K562 (cell line): ENCODE measurements at regions not wholly inside any gene's neighbourhood (a gene's known extent, or its start where the extent isn't known, plus 50 kb on each side); places are given as distances from the start of the nearest gene placed in this dataset.

Source experiments
- ATAC-seq: fragments of 200-7000 bp; cut with Tn5 transposase; 3 replicates; pipeline ENCODE4 v1.9.1; 2020; ENCODE audit warnings: moderate library complexity
- BruUV-seq: library from RNA; stranded (reverse); fragments of 400-500 nt; replicated peaks from 2 replicates; lab custom pipeline; 2021; lab: Mats Ljungman, UMichigan
- CTCF ChIA-PET: fragments of 300-600 bp; formaldehyde crosslinking; extraction: SDS; loops from one replicate; lab custom pipeline; 2021; ENCODE audit warnings: low intra/inter-chr PET ratio; lab: Yijun Ruan, JAX
- POLR2A ChIA-PET: fragments of 300-600, 350-650 bp; sonication (Branson Sonifier 250); formaldehyde crosslinking; extraction: SDS; loops from one replicate; lab custom pipeline; 2021; ENCODE audit warnings: antibody characterized with exemption, inconsistent platforms; lab: Yijun Ruan, JAX
- DNase-seq, 4 experiments: peaks; one replicate each; pipeline versions ENCODE4 v3.0.0 to v3.0.0-alpha.2; 2011 to 2018; ENCODE audit warnings: low spot score in 3 of 4, mixed read lengths in 3 of 4; ENCODE audit errors: extremely low read depth in 1 of 4
- FAIRE-seq: peaks from 2 replicates; lab custom pipeline; 2011; peaks lifted over from hg19 to GRCh38; lab: Jason Lieb, UNC
- H2AFZ ChIP-seq: 2 replicates; pipeline ENCODE4 v1.6.0; 2011; ENCODE audit warnings: low read depth, low read length, control low read depth, inconsistent platforms
- H3K27ac ChIP-seq: fragments of 200-600 bp; 3 replicates; pipeline ENCODE4 v1.8.0; 2011; ENCODE audit warnings: low read depth, mild to moderate bottlenecking, control low read depth, inconsistent platforms, low read length, moderate library complexity, mixed read lengths; ENCODE audit errors: extremely low read depth
- H3K27me3 ChIP-seq, 2 experiments: fragments of 300-600 bp in 1 of 2; 2 replicates in 1 of 2; 3 replicates in 1 of 2; pipeline versions ENCODE4 v1.6.0 to v1.8.0; 2011; ENCODE audit warnings: inconsistent platforms in 2 of 2, low read length in 2 of 2, mild to moderate bottlenecking in 1 of 2, mixed read lengths in 1 of 2, moderate library complexity in 1 of 2; ENCODE audit not compliant: control insufficient read depth in 2 of 2, insufficient read depth in 2 of 2
- H3K36me3 ChIP-seq: fragments of 300-600 bp; 3 replicates; pipeline ENCODE4 v1.8.0; 2011; ENCODE audit warnings: mild to moderate bottlenecking, low read length, inconsistent platforms; ENCODE audit not compliant: control insufficient read depth, insufficient read depth
- H3K4me1 ChIP-seq, 2 experiments: fragments of 200-600 bp in 1 of 2; replicated peaks in 1 of 2; 2 replicates in 1 of 2; 3 replicates in 1 of 2; pipeline versions ENCODE4 v1.5.1 to v1.8.0; 2011; ENCODE audit warnings: inconsistent platforms in 2 of 2, low read length in 2 of 2, mild to moderate bottlenecking in 1 of 2, mixed read lengths in 1 of 2, moderate library complexity in 1 of 2; ENCODE audit not compliant: control insufficient read depth in 2 of 2, insufficient read depth in 2 of 2
- H3K4me2 ChIP-seq: 2 replicates; pipeline ENCODE4 v1.6.1; 2011; ENCODE audit warnings: low read length, control low read depth, inconsistent platforms, mixed read lengths; ENCODE audit not compliant: insufficient read depth
- H3K4me3 ChIP-seq: fragments of 200-600 bp; sonication (generic), shearing (Covaris generic); 2 replicates; pipeline ENCODE4 v1.5.1; 2016; ENCODE audit warnings: control low read depth, inconsistent platforms
- H3K79me2 ChIP-seq: fragments of 200-600 bp; 3 replicates; pipeline ENCODE4 v1.8.0; 2011; ENCODE audit warnings: low read length, inconsistent platforms; ENCODE audit not compliant: control insufficient read depth, insufficient read depth
- H3K9ac ChIP-seq, 2 experiments: 2 replicates each; pipeline versions ENCODE4 v1.6.0 to v1.6.1; 2011; ENCODE audit warnings: low read depth in 2 of 2, low read length in 2 of 2, control low read depth in 1 of 2, inconsistent platforms in 1 of 2, mild to moderate bottlenecking in 1 of 2, mixed read lengths in 1 of 2; ENCODE audit not compliant: insufficient read depth in 1 of 2
- H3K9me1 ChIP-seq: one replicate; pipeline ENCODE4 v1.6.0; 2011; ENCODE audit warnings: inconsistent platforms, mild to moderate bottlenecking, low read length, moderate library complexity; ENCODE audit not compliant: control insufficient read depth, insufficient read depth
- H3K9me3 ChIP-seq: replicated peaks from 2 replicates; pipeline ENCODE4 v1.5.1; 2011; ENCODE audit warnings: low read depth, low read length, inconsistent platforms; ENCODE audit not compliant: control insufficient read depth, insufficient read depth
- H4K20me1 ChIP-seq: replicated peaks from 2 replicates; pipeline ENCODE4 v1.6.1; 2011; ENCODE audit warnings: low read length, inconsistent platforms, mixed read lengths; ENCODE audit not compliant: control insufficient read depth, insufficient read depth
- E2F4 ChIP-seq: sonication (generic); formaldehyde crosslinking; IDR thresholded peaks from 2 replicates; pipeline ENCODE4 v1.8.0; 2022; ENCODE audit warnings: mild to moderate bottlenecking, low read depth, missing genetic modification reagents
- POLR3A ChIP-seq: IDR thresholded peaks from 2 replicates; pipeline ENCODE4 v1.6.1; 2011; ENCODE audit warnings: borderline replicate concordance, mild to moderate bottlenecking, moderate library complexity; ENCODE audit not compliant: insufficient read length, insufficient read depth; ENCODE audit errors: extremely low read depth
- ZKSCAN8 ChIP-seq: fragments of 200-800 bp; sonication (Bioruptor generic); IDR thresholded peaks from 2 replicates; pipeline ENCODE4 v1.6.1; 2016; ENCODE audit warnings: missing genetic modification characterization, missing compliant biosample characterization
- WGBS: fragments of 100-300 bp; shearing (Covaris generic); methylation state at CpG from one replicate; pipeline ENCODE4 v1.1.6; 2016; ENCODE audit warnings: low coverage, mixed read lengths; ENCODE audit not compliant: insufficient coverage; ENCODE audit errors: missing lambda C conversion rate; 5-methylcytosine and 5-hydroxymethylcytosine counted together
- in situ Hi-C: fragments of 300-500 bp; cut with MboI; formaldehyde crosslinking; loops from 4 replicates; pipeline ENCODE4 v1.15.0; 2018; ENCODE audit warnings: inconsistent platforms, mixed read lengths
- intact Hi-C: fragments of 100-400 bp; cut with micrococcal nuclease; formaldehyde crosslinking; loops from 2 replicates; pipeline ENCODE4 v1.14.2; 2022
- TF ChIP-seq, protein P1 (sequence below): conservative IDR thresholded peaks from 2 replicates; pipeline ENCODE4 v1.6.1; 2011; ENCODE audit warnings: low read depth, mild to moderate bottlenecking, low read length; ENCODE audit not compliant: control insufficient read depth

GRCh38 chr3:146796078-146796477, 190.9 kb upstream of the PLSCR5 start (continued):
- TF ChIP-seq, protein P1, sequence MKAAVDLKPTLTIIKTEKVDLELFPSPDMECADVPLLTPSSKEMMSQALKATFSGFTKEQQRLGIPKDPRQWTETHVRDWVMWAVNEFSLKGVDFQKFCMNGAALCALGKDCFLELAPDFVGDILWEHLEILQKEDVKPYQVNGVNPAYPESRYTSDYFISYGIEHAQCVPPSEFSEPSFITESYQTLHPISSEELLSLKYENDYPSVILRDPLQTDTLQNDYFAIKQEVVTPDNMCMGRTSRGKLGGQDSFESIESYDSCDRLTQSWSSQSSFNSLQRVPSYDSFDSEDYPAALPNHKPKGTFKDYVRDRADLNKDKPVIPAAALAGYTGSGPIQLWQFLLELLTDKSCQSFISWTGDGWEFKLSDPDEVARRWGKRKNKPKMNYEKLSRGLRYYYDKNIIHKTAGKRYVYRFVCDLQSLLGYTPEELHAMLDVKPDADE = no peak

DNA sequence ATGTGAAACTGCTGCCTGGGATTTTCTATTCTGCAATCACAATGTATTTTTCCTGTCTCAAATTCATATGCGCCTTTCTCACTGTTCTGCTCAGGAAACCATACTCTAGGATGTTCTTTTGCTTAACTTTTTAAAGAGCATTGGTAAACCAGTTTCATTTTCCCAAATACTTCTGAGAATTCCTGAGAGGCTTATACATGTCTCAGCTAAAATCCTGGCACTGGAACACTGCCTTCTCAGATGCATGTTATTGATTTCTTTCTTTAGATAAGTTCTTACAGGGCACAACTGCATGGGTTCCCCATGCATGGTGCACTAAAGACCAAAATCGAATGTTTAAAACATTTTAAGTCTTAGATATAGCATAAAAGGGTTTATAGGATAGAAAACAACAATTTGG, 178.3 kb upstream of the PLSCR5 start:
- ATAC-seq (no peak), DNase-seq (no peak), FAIRE-seq (no peak)
- no peaks in the 10 kb centered on the region for H3K9me1 ChIP-seq
- no peak for TF ChIP-seq POLR3A
- no peak for TF ChIP-seq ZKSCAN8 (CRISPR knock-in tag)
- no peak for TF ChIP-seq E2F4 (CRISPR knock-in tag)
- BruUV-seq = no TSS peak
- intact Hi-C loops = no loop called here
- no peak overlapping the region for H3K27ac ChIP-seq
- ChIA-PET POLR2A (no interaction called here), CTCF (no interaction called here)
- no peaks in the 10 kb centered on the region; the same call in 1 of the 2 replicates for H3K9me3 ChIP-seq
- H3K36me3 ChIP-seq = no peaks in the 10 kb centered on the region
- H4K20me1 ChIP-seq = no peaks in the 10 kb centered on the region
- H3K4me3 ChIP-seq = no peak overlapping the region
- H2AFZ ChIP-seq = no peak overlapping the region
- H3K9ac ChIP-seq = no peak overlapping the region
- WGBS = 0% methylated on average over 2 of the region's 2 CpGs
- H3K27me3 ChIP-seq = no peaks in the 10 kb centered on the region
- H3K79me2 ChIP-seq = no peaks in the 10 kb centered on the region
- H3K4me2 ChIP-seq = no peak overlapping the region
- in situ Hi-C loops = no loop called here
- no peaks in the 10 kb centered on the region for H3K4me1 ChIP-seq
